Endodermal cell (in vitro differentiated cells): ENCODE measurements at regions not wholly inside any gene's neighbourhood (a gene's known extent, or its start where the extent isn't known, plus 50 kb on each side); places are given as distances from the start of the nearest gene placed in this dataset.

Experiments
- DNase-seq: peaks from one replicate; pipeline ENCODE4 v3.0.0-alpha.2; 2017
- H3K27ac ChIP-seq: 2 replicates; pipeline ENCODE4 v1.5.1; 2013; ENCODE audit warnings: mild to moderate bottlenecking, low read depth, low read length, moderate library complexity
- H3K27me3 ChIP-seq: 2 replicates; pipeline ENCODE4 v1.6.1; 2013; ENCODE audit warnings: mild to moderate bottlenecking, low read length, moderate library complexity; ENCODE audit not compliant: insufficient read depth, control insufficient read depth, poor library complexity, severe bottlenecking
- H3K36me3 ChIP-seq: 2 replicates; pipeline ENCODE4 v1.7.0; 2013; ENCODE audit warnings: mild to moderate bottlenecking, low read length, moderate library complexity; ENCODE audit not compliant: control insufficient read depth, insufficient read depth
- H3K4me1 ChIP-seq: one replicate; pipeline ENCODE4 v1.7.0; 2013; ENCODE audit warnings: low read length; ENCODE audit not compliant: control insufficient read depth, insufficient read depth
- H3K4me3 ChIP-seq: 2 replicates; pipeline ENCODE4 v1.5.1; 2013; ENCODE audit warnings: mild to moderate bottlenecking, low read length, moderate library complexity
- H3K9ac ChIP-seq: 2 replicates; pipeline ENCODE4 v1.6.1; 2013; ENCODE audit warnings: mild to moderate bottlenecking, low read length, moderate library complexity; ENCODE audit not compliant: poor library complexity, severe bottlenecking; ENCODE audit errors: extremely low read depth
- H3K9me3 ChIP-seq: 2 replicates; pipeline ENCODE4 v1.6.1; 2013; ENCODE audit warnings: mild to moderate bottlenecking, low read length, moderate library complexity; ENCODE audit not compliant: control insufficient read depth
- H3K27ac Mint-ChIP-seq: 2 replicates; pipeline ENCODE4 v1.8.0; 2020; ENCODE audit warnings: mixed read lengths
- H3K27me3 Mint-ChIP-seq: 2 replicates; pipeline ENCODE4 v1.8.0; 2021; ENCODE audit warnings: mild to moderate bottlenecking, mixed read lengths; ENCODE audit not compliant: insufficient read depth
- H3K36me3 Mint-ChIP-seq: 2 replicates; pipeline ENCODE4 v1.8.0; 2020; ENCODE audit warnings: low read depth, mixed read lengths
- H3K4me1 Mint-ChIP-seq: 2 replicates; pipeline ENCODE4 v1.8.0; 2020; ENCODE audit warnings: mixed read lengths
- H3K4me3 Mint-ChIP-seq: 2 replicates; pipeline ENCODE4 v1.8.0; 2020; ENCODE audit warnings: mild to moderate bottlenecking, moderate library complexity, mixed read lengths
- H3K9me3 Mint-ChIP-seq: 2 replicates; pipeline ENCODE4 v1.8.0; 2020; ENCODE audit warnings: mild to moderate bottlenecking, mixed read lengths
- WGBS, 2 experiments: methylation state at CpG; one replicate each; pipeline versions ENCODE4 v1.1.5 to v1.1.7; 2013; ENCODE audit warnings: missing lambda C conversion rate in 2 of 2, mixed read lengths in 1 of 2; ENCODE audit not compliant: insufficient coverage in 1 of 2, insufficient read length in 1 of 2; 5-methylcytosine and 5-hydroxymethylcytosine counted together
- TF ChIP-seq, protein P1 (sequence below): fragments of 200-600 bp; sonication (generic); conservative IDR thresholded peaks from 2 replicates; pipeline ENCODE4 v1.5.0; 2021; ENCODE audit warnings: antibody characterized with exemption, mild to moderate bottlenecking

DNA sequence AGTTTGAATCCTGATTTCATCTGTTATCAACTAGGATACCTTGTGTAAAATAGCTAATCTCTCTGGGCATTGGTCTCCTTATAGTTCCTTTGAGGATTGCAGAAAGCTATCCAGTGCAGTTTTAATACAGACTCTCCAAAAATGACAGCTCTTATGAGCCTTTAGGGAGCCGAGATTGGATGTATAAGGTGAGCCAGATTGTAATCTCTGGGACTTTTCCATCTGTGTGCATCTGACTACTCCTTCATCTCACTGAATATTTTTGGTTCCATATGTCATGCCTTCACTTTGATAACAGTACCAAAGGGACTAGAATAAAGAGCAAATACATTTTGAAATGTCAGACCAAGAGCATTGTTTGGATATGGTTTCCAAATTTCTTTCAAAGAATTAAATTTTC, 367.2 kb downstream of the TMEM232 start:
- no peaks in the 10 kb centered on the region for H3K4me1 ChIP-seq
- no peak overlapping the region for H3K27ac Mint-ChIP-seq
- TF ChIP-seq, protein P1, sequence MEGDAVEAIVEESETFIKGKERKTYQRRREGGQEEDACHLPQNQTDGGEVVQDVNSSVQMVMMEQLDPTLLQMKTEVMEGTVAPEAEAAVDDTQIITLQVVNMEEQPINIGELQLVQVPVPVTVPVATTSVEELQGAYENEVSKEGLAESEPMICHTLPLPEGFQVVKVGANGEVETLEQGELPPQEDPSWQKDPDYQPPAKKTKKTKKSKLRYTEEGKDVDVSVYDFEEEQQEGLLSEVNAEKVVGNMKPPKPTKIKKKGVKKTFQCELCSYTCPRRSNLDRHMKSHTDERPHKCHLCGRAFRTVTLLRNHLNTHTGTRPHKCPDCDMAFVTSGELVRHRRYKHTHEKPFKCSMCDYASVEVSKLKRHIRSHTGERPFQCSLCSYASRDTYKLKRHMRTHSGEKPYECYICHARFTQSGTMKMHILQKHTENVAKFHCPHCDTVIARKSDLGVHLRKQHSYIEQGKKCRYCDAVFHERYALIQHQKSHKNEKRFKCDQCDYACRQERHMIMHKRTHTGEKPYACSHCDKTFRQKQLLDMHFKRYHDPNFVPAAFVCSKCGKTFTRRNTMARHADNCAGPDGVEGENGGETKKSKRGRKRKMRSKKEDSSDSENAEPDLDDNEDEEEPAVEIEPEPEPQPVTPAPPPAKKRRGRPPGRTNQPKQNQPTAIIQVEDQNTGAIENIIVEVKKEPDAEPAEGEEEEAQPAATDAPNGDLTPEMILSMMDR: no peak
- peaks cover 21% of the 10 kb centered on the region for H3K4me1 Mint-ChIP-seq
- H3K27ac ChIP-seq: no peak overlapping the region
- no peak for DNase-seq
- H3K9ac ChIP-seq: no peak overlapping the region
- 94% methylated on average over 1 of the region's 1 CpG; no CpG with 5 or more reads in 1 of the 2 experiments for WGBS, 2 experiments
- H3K27me3 Mint-ChIP-seq: peaks cover 2% of the 10 kb centered on the region
- no peaks in the 10 kb centered on the region for H3K27me3 ChIP-seq
- H3K9me3 Mint-ChIP-seq: no peaks in the 10 kb centered on the region
- no peaks in the 10 kb centered on the region for H3K9me3 ChIP-seq
- H3K36me3 ChIP-seq: no peaks in the 10 kb centered on the region
- H3K4me3 ChIP-seq: no peak overlapping the region
- no peaks in the 10 kb centered on the region for H3K36me3 Mint-ChIP-seq
- H3K4me3 Mint-ChIP-seq: no peak overlapping the region

DNA sequence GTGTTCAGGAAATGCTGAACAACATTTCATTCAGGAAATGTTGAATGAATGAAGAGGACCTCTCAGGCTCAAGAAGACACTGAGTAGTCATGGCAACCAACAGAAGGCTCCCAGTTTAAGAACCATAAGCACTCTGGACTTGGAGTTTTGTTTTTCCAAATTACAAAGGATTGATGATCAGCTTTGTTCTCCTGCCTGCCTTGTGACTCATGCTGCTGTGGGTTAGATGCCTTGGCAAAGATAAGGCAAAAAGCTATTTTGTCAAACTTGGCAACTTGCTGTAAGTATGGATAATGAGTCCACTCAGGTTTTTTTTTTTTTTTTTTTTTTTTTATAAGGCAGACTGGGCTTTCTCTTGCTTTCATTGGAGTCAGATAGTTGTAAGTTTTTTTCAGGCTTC, 365.0 kb downstream of the TMEM232 start:
- Mint-ChIP-seq H3K9me3 (no peaks in the 10 kb centered on the region), H3K27ac (no peak overlapping the region), H3K27me3 (peaks cover 2% of the 10 kb centered on the region), H3K4me1 (peaks cover 25% of the 10 kb centered on the region), H3K36me3 (no peaks in the 10 kb centered on the region), H3K4me3 (no peak overlapping the region)
- no peak for DNase-seq
- Histone ChIP-seq H3K27ac (no peak overlapping the region), H3K4me3 (no peak overlapping the region), H3K4me1 (no peaks in the 10 kb centered on the region), H3K27me3 (no peaks in the 10 kb centered on the region), H3K36me3 (no peaks in the 10 kb centered on the region), H3K9ac (no peak overlapping the region), H3K9me3 (no peaks in the 10 kb centered on the region)
- TF ChIP-seq, protein P1: no peak

DNA sequence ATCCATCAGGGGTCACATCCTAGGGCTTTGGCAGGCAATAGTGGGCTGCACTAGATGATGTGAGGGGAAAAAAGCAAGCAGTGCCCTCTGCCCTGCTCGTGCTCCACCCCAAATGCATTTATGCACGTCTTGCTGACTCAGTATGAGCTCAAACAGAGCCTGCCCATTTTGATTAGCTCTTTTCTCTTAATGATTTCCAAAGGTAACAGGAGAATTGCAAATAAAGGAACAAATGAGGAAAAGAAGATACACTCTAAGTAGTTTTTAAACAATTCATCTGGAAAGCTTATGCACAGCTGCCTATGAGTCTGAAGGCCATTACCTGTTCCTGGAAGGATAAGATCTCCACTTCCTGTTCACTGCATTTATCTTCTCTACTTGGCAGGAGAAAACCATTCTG, 364.2 kb downstream of the TMEM232 start:
- no peak overlapping the region for H3K27ac Mint-ChIP-seq
- H3K27me3 ChIP-seq: no peaks in the 10 kb centered on the region
- no peak for DNase-seq
- H3K4me3 ChIP-seq: no peak overlapping the region
- H3K4me3 Mint-ChIP-seq: no peak overlapping the region
- H3K27ac ChIP-seq: no peak overlapping the region
- H3K4me1 Mint-ChIP-seq: peaks cover 22% of the 10 kb centered on the region
- peaks cover 2% of the 10 kb centered on the region for H3K27me3 Mint-ChIP-seq
- no peaks in the 10 kb centered on the region for H3K9me3 ChIP-seq
- H3K36me3 Mint-ChIP-seq: no peaks in the 10 kb centered on the region
- H3K4me1 ChIP-seq: no peaks in the 10 kb centered on the region
- no peak overlapping the region for H3K9ac ChIP-seq
- TF ChIP-seq, protein P1: no peak
- H3K36me3 ChIP-seq: no peaks in the 10 kb centered on the region
- H3K9me3 Mint-ChIP-seq: no peaks in the 10 kb centered on the region
- 82 to 83% methylated on average over 2 of the region's 2 CpGs for WGBS, 2 experiments
